ENCODE measurements at regions not wholly inside any gene's neighbourhood (a gene's known extent, or its start where the extent isn't known, plus 50 kb on each side); places are given as distances from the start of the nearest gene placed in this dataset.

GRCh38 chr5:5978501-5979376 is 399.6 kb downstream of the MED10 start:
- Histone ChIP-seq H3K36me3 (ENCODE audit: low read depth) (no peaks in the 10 kb centered on the region), H3K9me3 (ENCODE audit: severe bottlenecking) (no peaks in the 10 kb centered on the region), H3K27me3 (ENCODE audit: insufficient read depth, poor library complexity, severe bottlenecking) (no peaks in the 10 kb centered on the region), H3K4me1 (ENCODE audit: insufficient read depth, poor library complexity, severe bottlenecking) (no peaks in the 10 kb centered on the region), H3K4me3 (ENCODE audit: severe bottlenecking) (no peak overlapping the region), H3K27ac (ENCODE audit: poor library complexity, severe bottlenecking) (no peak overlapping the region)
- no peak for DNase-seq (ENCODE audit: low spot score)
- TF ChIP-seq, protein P1, sequence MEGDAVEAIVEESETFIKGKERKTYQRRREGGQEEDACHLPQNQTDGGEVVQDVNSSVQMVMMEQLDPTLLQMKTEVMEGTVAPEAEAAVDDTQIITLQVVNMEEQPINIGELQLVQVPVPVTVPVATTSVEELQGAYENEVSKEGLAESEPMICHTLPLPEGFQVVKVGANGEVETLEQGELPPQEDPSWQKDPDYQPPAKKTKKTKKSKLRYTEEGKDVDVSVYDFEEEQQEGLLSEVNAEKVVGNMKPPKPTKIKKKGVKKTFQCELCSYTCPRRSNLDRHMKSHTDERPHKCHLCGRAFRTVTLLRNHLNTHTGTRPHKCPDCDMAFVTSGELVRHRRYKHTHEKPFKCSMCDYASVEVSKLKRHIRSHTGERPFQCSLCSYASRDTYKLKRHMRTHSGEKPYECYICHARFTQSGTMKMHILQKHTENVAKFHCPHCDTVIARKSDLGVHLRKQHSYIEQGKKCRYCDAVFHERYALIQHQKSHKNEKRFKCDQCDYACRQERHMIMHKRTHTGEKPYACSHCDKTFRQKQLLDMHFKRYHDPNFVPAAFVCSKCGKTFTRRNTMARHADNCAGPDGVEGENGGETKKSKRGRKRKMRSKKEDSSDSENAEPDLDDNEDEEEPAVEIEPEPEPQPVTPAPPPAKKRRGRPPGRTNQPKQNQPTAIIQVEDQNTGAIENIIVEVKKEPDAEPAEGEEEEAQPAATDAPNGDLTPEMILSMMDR (IDR thresholded peaks at IDR 0.05; ENCODE audit: poor library complexity, severe bottlenecking), result no peak
- no peak for ATAC-seq (ENCODE audit: low read depth)

DNA sequence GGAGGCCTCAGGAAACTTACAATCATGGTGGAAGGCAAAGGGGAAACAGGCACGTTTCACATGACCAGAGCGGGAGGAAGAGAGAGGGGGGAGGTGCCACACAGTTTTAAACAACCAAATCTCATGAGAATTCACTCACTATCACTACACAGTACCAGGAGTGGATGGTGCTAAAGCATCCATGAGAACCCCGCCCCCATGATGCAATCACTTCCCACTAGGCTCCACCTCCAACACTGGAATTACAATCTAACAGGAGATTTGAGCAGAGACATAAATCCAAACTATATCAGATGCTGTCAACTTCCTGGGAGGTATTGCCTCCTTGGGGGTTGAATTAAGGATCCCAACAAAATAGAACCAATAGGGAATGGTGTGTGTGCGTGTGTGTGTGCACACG is 407.1 kb downstream of the MED10 start:
- TF ChIP-seq, protein P1 (IDR thresholded peaks at IDR 0.05; ENCODE audit: poor library complexity, severe bottlenecking), result no peak
- no peaks in the 10 kb centered on the region for H3K36me3 ChIP-seq (ENCODE audit: low read depth)
- no peaks in the 10 kb centered on the region for H3K9me3 ChIP-seq (ENCODE audit: severe bottlenecking)
- no peaks in the 10 kb centered on the region for H3K4me1 ChIP-seq (ENCODE audit: insufficient read depth, poor library complexity, severe bottlenecking)
- no peak for ATAC-seq (ENCODE audit: low read depth)
- no peak overlapping the region for H3K4me3 ChIP-seq (ENCODE audit: severe bottlenecking)
- DNase-seq (ENCODE audit: low spot score), result no peak
- no peak overlapping the region for H3K27ac ChIP-seq (ENCODE audit: poor library complexity, severe bottlenecking)
- peaks cover 8% of the 10 kb centered on the region for H3K27me3 ChIP-seq (ENCODE audit: insufficient read depth, poor library complexity, severe bottlenecking)

DNA sequence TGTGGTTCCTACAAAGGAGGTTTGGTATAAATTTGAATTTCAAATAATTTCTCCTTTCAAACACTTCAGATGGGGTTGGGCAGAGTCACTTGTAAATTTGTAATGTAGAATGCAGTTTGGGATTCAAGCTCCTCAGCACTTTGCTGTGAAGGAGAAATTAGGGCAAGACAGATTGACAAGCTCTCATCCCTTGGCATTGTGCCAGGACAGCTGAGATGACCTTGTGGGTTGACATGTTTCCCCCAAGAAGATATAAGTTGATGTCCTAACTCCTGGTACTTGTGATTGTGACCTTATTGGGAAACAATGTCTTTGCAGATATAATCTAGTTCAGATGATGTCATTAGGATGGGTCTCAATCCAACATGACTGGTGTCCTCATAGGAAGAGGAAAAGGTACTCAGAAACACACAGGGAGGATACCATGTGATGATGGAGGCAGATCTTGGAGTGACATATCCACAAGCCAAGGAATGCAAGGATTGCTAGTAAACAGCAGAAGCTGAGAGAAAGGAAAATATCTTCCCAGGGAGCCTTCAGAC is 408.3 kb downstream of the MED10 start:
- no peaks in the 10 kb centered on the region for H3K4me1 ChIP-seq (ENCODE audit: insufficient read depth, poor library complexity, severe bottlenecking)
- no peaks in the 10 kb centered on the region for H3K9me3 ChIP-seq (ENCODE audit: severe bottlenecking)
- ATAC-seq (ENCODE audit: low read depth) (no peak), DNase-seq (ENCODE audit: low spot score) (no peak)
- no peaks in the 10 kb centered on the region for H3K36me3 ChIP-seq (ENCODE audit: low read depth)
- H3K27ac ChIP-seq (ENCODE audit: poor library complexity, severe bottlenecking), result no peak overlapping the region
- TF ChIP-seq, protein P1 (IDR thresholded peaks at IDR 0.05; ENCODE audit: poor library complexity, severe bottlenecking), result no peak
- no peak overlapping the region for H3K4me3 ChIP-seq (ENCODE audit: severe bottlenecking)
- peaks cover 8% of the 10 kb centered on the region for H3K27me3 ChIP-seq (ENCODE audit: insufficient read depth, poor library complexity, severe bottlenecking)

GRCh38 chr5:5968981-5969380 is 409.4 kb downstream of the MED10 start:
- ATAC-seq (ENCODE audit: low read depth) (no peak), DNase-seq (ENCODE audit: low spot score) (no peak)

More at GRCh38 chr5:5968981-5969380, 409.4 kb downstream of the MED10 start:
- TF ChIP-seq, protein P1 (IDR thresholded peaks at IDR 0.05; ENCODE audit: poor library complexity, severe bottlenecking), result no peak
- H3K9me3 ChIP-seq (ENCODE audit: severe bottlenecking), result no peaks in the 10 kb centered on the region
- no peaks in the 10 kb centered on the region for H3K36me3 ChIP-seq (ENCODE audit: low read depth)
- peaks cover 8% of the 10 kb centered on the region for H3K27me3 ChIP-seq (ENCODE audit: insufficient read depth, poor library complexity, severe bottlenecking)
- H3K4me1 ChIP-seq (ENCODE audit: insufficient read depth, poor library complexity, severe bottlenecking), result no peaks in the 10 kb centered on the region
- no peak overlapping the region for H3K4me3 ChIP-seq (ENCODE audit: severe bottlenecking)
- no peak overlapping the region for H3K27ac ChIP-seq (ENCODE audit: poor library complexity, severe bottlenecking)
